Lower leg skin (tissue), 4 donors: ENCODE measurements at regions not wholly inside any gene's neighbourhood (a gene's known extent, or its start where the extent isn't known, plus 50 kb on each side); places are given as distances from the start of the nearest gene placed in this dataset.
"Not testable (repeated sequence)": the region's sequence is repeated elsewhere in the genome, so short reads cannot be mapped to it uniquely, and the experiment has no call there.

Source experiments
- DNase-seq, 2 donors: peaks; one replicate each; pipeline ENCODE4 v3.0.0-alpha.2; 2019; ENCODE audit warnings: low spot score in 2 of 2
- H3K4me3 ChIP-seq: fragments of 200-600 bp; sonication (generic); 2 replicates; pipeline ENCODE4 v1.5.1; 2017; ENCODE audit warnings: mild to moderate bottlenecking, low read depth; ENCODE audit not compliant: poor library complexity, severe bottlenecking
- CTCF ChIP-seq, 3 donors: fragments of 450-650 bp; IDR thresholded peaks; one replicate each; pipeline ENCODE4 v1.5.1; 2016; ENCODE audit warnings: antibody characterized with exemption in 3 of 3, mild to moderate bottlenecking in 3 of 3, moderate library complexity in 2 of 3
- POLR2A ChIP-seq, 2 donors: fragments of 450-650 bp; IDR thresholded peaks; one replicate each; pipeline ENCODE4 v1.6.1; 2016 to 2017; ENCODE audit warnings: antibody characterized with exemption in 2 of 2, mild to moderate bottlenecking in 1 of 2, moderate library complexity in 1 of 2
- WGBS, 2 donors: methylation state at CpG; one replicate each; pipeline ENCODE4 v1.1.5; 2018; 5-methylcytosine and 5-hydroxymethylcytosine counted together
- intact Hi-C: fragments of 100-400 bp; cut with DNase I; formaldehyde crosslinking; loops from one replicate; pipeline ENCODE4 v1.15.0; 2023; ENCODE audit warnings: low total_unique reads

GRCh38 chr10:6678956-6679355, 98.9 kb upstream of the PRKCQ start:
- no peak for TF ChIP-seq POLR2A (IDR thresholded peaks at IDR 0.05)
- TF ChIP-seq CTCF (IDR thresholded peaks at IDR 0.05) = no peak
- intact Hi-C loops = no loop called here

GRCh38 chr10:6678211-6678803, 98.2 kb upstream of the PRKCQ start:
- 27 to 28% methylated on average over 9 of the region's 9 CpGs for WGBS, 2 donors
- H3K4me3 ChIP-seq = no peak overlapping the region
- DNase-seq = peak in 1 of 2 donors; percentile 23
- intact Hi-C loops = no loop called here
- TF ChIP-seq CTCF (IDR thresholded peaks at IDR 0.05) (no peak), POLR2A (IDR thresholded peaks at IDR 0.05) (no peak)

More at GRCh38 chr10:6678956-6679355, 98.9 kb upstream of the PRKCQ start:
- no peak for DNase-seq
- no peak overlapping the region for H3K4me3 ChIP-seq

GRCh38 chr10:6677129-6677528, 97.1 kb upstream of the PRKCQ start:
- WGBS, 2 donors = 83 to 87% methylated on average over 5 of the region's 5 CpGs
- H3K4me3 ChIP-seq, DNase-seq, intact Hi-C loops: not testable (repeated sequence)

GRCh38 chr10:6674291-6674690, 94.2 kb upstream of the PRKCQ start:
- intact Hi-C loops = no loop called here
- no peak overlapping the region for H3K4me3 ChIP-seq
- 20 to 25% methylated on average over 3 of the region's 3 CpGs for WGBS, 2 donors
- no peak for DNase-seq
- no peak for TF ChIP-seq CTCF (IDR thresholded peaks at IDR 0.05)
- TF ChIP-seq POLR2A (IDR thresholded peaks at IDR 0.05) = no peak

- DNase-seq = no peak
- intact Hi-C loops = no loop called here
- 71 to 79% methylated on average over 6 of the region's 6 CpGs for WGBS, 2 donors
- TF ChIP-seq CTCF (IDR thresholded peaks at IDR 0.05) (no peak), POLR2A (IDR thresholded peaks at IDR 0.05) (no peak)
- H3K4me3 ChIP-seq = no peak overlapping the region
Observed at GRCh38 chr10:6671976-6672375, 91.9 kb upstream of the PRKCQ start.

GRCh38 chr10:6669269-6669859, 89.3 kb upstream of the PRKCQ start:
- H3K4me3 ChIP-seq = no peak overlapping the region
- no peak for DNase-seq
- TF ChIP-seq CTCF (IDR thresholded peaks at IDR 0.05) (no peak), POLR2A (IDR thresholded peaks at IDR 0.05) (no peak)
- intact Hi-C loops = no loop called here
- WGBS, 2 donors = 26 to 31% methylated on average over 5 of the region's 5 CpGs
